ENCODE measurements at regions not wholly inside any gene's neighbourhood (a gene's known extent, or its start where the extent isn't known, plus 50 kb on each side); places are given as distances from the start of the nearest gene placed in this dataset.

- no peak overlapping the region for H2AFZ ChIP-seq (ENCODE audit: low read length)
- DNase-seq (ENCODE audit: low read depth in 2 of 2), result peak in 1 of 2 donors; percentile 25
- H3K27me3 ChIP-seq (ENCODE audit: control insufficient read depth, insufficient read depth, low read length), result no peaks in the 10 kb centered on the region
- H3K27ac ChIP-seq (ENCODE audit: insufficient read depth, low read length), result no peak overlapping the region
- no peaks in the 10 kb centered on the region for H3K36me3 ChIP-seq (ENCODE audit: control insufficient read depth, insufficient read depth, low read length)
- H3K4me3 ChIP-seq (replicated peaks in 1 of 4; ENCODE audit: control extremely low read depth in 1 of 4, insufficient read depth in 1 of 4, low read depth in 3 of 4, low read length in 4 of 4), result no peak overlapping the region
- H4K20me1 ChIP-seq (ENCODE audit: control insufficient read depth, extremely low read depth, insufficient read depth, low read length), result no peaks in the 10 kb centered on the region
- H3K79me2 ChIP-seq (ENCODE audit: control insufficient read depth, insufficient read depth, low read length), result no peaks in the 10 kb centered on the region
- H3K9me3 ChIP-seq (ENCODE audit: control insufficient read depth, insufficient read depth, low read depth, low read length), result no peaks in the 10 kb centered on the region
- peaks cover 26% of the 10 kb centered on the region for H3K4me1 ChIP-seq (ENCODE audit: control insufficient read depth, extremely low read depth, insufficient read depth, low read length)
- no peak overlapping the region for H3K4me2 ChIP-seq (ENCODE audit: extremely low read depth, insufficient read depth, low read length)
- H3K9ac ChIP-seq (ENCODE audit: insufficient read depth, low read length), result no peak overlapping the region
- no peak for TF ChIP-seq CTCF (conservative IDR thresholded peaks at IDR 0.05 in 1 of 2, IDR thresholded peaks at IDR 0.05 in 1 of 2; ENCODE audit: low read depth in 1 of 2, low read length in 2 of 2)
- no peak for TF ChIP-seq EZH2 (IDR thresholded peaks at IDR 0.05; ENCODE audit: low read length, missing control alignments)
Observed at GRCh38 chr2:111701266-111701665, 182.7 kb downstream of the ANAPC1 start.

GRCh38 chr2:111701798-111702118 lies 182.2 kb downstream of the ANAPC1 start:
- H3K4me2 ChIP-seq (ENCODE audit: extremely low read depth, insufficient read depth, low read length), result no peak overlapping the region
- no peaks in the 10 kb centered on the region for H3K79me2 ChIP-seq (ENCODE audit: control insufficient read depth, insufficient read depth, low read length)
- TF ChIP-seq CTCF (conservative IDR thresholded peaks at IDR 0.05 in 1 of 2, IDR thresholded peaks at IDR 0.05 in 1 of 2; ENCODE audit: low read depth in 1 of 2, low read length in 2 of 2) (no peak), EZH2 (IDR thresholded peaks at IDR 0.05; ENCODE audit: low read length, missing control alignments) (no peak)
- H3K9ac ChIP-seq (ENCODE audit: insufficient read depth, low read length), result no peak overlapping the region
- H2AFZ ChIP-seq (ENCODE audit: low read length), result no peak overlapping the region
- no peak overlapping the region for H3K4me3 ChIP-seq (replicated peaks in 1 of 4; ENCODE audit: control extremely low read depth in 1 of 4, insufficient read depth in 1 of 4, low read depth in 3 of 4, low read length in 4 of 4)
- H3K27ac ChIP-seq (ENCODE audit: insufficient read depth, low read length), result no peak overlapping the region
- no peaks in the 10 kb centered on the region for H3K9me3 ChIP-seq (ENCODE audit: control insufficient read depth, insufficient read depth, low read depth, low read length)
- no peaks in the 10 kb centered on the region for H3K36me3 ChIP-seq (ENCODE audit: control insufficient read depth, insufficient read depth, low read length)
- H4K20me1 ChIP-seq (ENCODE audit: control insufficient read depth, extremely low read depth, insufficient read depth, low read length), result no peaks in the 10 kb centered on the region
- H3K27me3 ChIP-seq (ENCODE audit: control insufficient read depth, insufficient read depth, low read length), result no peaks in the 10 kb centered on the region
- peaks cover 29% of the 10 kb centered on the region for H3K4me1 ChIP-seq (ENCODE audit: control insufficient read depth, extremely low read depth, insufficient read depth, low read length)
- DNase-seq (ENCODE audit: low read depth in 2 of 2), result no peak

DNA sequence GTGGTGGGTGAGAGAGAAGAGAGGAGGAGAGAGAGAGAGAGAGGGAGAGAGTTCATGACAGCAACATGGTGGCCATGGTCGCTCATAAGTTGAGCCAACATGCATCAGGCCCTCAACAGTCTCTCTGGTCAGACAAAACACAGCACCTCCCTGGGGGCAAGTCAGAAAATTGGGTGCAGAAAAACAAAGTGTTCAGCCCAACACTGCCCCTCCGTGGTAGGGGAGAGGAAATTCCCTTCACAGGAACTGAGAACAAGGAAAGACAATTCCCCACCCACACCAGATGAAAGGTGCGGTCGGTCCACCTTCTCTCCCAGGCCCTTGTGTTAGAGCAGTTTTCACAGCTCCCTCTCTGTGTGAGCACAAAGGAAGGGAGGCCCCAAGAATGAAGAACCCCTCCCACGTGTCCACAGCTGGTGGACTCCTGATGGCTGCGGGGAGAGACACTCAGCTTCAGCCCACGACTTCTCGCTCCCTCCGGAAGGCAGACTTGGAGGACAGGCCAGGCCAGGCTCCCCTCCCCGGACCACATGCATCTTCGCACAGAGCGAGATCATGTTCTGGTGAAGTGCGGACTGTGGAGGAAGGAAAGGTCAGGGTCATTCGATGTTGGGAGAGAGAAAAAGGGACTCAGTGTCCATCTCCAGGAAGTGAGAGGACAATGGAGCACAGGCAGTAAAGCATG lies 181.7 kb downstream of the ANAPC1 start:
- TF ChIP-seq EZH2 (IDR thresholded peaks at IDR 0.05; ENCODE audit: low read length, missing control alignments), result no peak
- peak; percentile 70 to 75 for TF ChIP-seq CTCF (conservative IDR thresholded peaks at IDR 0.05 in 1 of 2, IDR thresholded peaks at IDR 0.05 in 1 of 2; ENCODE audit: low read depth in 1 of 2, low read length in 2 of 2)

More for the DNA sequence above, 181.7 kb downstream of the ANAPC1 start:
- no peak overlapping the region for H3K9ac ChIP-seq (ENCODE audit: insufficient read depth, low read length)
- no peaks in the 10 kb centered on the region for H3K36me3 ChIP-seq (ENCODE audit: control insufficient read depth, insufficient read depth, low read length)
- H4K20me1 ChIP-seq (ENCODE audit: control insufficient read depth, extremely low read depth, insufficient read depth, low read length), result no peaks in the 10 kb centered on the region
- no peaks in the 10 kb centered on the region for H3K27me3 ChIP-seq (ENCODE audit: control insufficient read depth, insufficient read depth, low read length)
- H3K4me1 ChIP-seq (ENCODE audit: control insufficient read depth, extremely low read depth, insufficient read depth, low read length), result peaks cover 29% of the 10 kb centered on the region
- H3K4me2 ChIP-seq (ENCODE audit: extremely low read depth, insufficient read depth, low read length), result no peak overlapping the region
- DNase-seq (ENCODE audit: low read depth in 2 of 2), result peak; percentile 50 to 65
- H2AFZ ChIP-seq (ENCODE audit: low read length), result no peak overlapping the region
- no peak overlapping the region for H3K27ac ChIP-seq (ENCODE audit: insufficient read depth, low read length)
- no peaks in the 10 kb centered on the region for H3K9me3 ChIP-seq (ENCODE audit: control insufficient read depth, insufficient read depth, low read depth, low read length)
- no peak overlapping the region for H3K4me3 ChIP-seq (replicated peaks in 1 of 4; ENCODE audit: control extremely low read depth in 1 of 4, insufficient read depth in 1 of 4, low read depth in 3 of 4, low read length in 4 of 4)
- H3K79me2 ChIP-seq (ENCODE audit: control insufficient read depth, insufficient read depth, low read length), result no peaks in the 10 kb centered on the region
